ENCODE measurements at regions not wholly inside any gene's neighbourhood (a gene's known extent, or its start where the extent isn't known, plus 50 kb on each side); places are given as distances from the start of the nearest gene placed in this dataset.

DNA sequence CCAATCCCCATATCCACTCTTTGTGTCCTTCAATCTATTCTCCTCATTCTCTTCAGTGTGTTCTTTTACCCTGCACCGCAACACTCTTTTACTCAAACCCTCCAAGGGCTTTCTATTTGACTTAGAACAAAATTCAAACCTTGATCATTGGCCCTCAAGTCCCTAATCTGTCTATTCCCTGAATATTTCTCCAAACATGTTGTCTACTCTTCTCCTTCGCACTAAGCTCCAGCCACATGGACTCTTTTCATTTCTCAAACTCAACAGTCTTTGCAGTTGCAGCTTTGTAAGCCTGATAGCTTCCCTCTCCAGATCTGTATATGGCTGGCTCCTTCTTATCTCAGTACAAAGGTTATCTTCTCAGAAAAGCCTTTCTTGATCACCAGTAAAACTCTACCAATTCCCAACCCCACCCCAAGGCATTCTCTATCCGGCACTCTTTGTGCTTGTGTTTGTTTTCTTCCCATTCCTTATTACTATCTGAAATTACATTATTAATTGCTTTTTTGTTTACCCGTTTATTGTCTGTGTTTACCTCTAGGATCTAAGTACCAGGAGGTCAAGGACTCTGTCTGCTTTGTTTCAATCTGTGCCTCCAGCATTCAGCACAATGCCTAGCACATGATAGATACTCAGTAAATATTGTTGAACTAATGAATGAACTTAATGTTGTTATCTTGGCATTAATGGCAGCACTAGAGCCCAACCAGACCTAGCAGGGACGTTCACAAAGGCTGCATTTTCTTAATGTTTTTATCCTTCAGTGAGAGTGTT lies 147.4 kb downstream of the BBOX1 start:
- no peak for DNase-seq

DNA sequence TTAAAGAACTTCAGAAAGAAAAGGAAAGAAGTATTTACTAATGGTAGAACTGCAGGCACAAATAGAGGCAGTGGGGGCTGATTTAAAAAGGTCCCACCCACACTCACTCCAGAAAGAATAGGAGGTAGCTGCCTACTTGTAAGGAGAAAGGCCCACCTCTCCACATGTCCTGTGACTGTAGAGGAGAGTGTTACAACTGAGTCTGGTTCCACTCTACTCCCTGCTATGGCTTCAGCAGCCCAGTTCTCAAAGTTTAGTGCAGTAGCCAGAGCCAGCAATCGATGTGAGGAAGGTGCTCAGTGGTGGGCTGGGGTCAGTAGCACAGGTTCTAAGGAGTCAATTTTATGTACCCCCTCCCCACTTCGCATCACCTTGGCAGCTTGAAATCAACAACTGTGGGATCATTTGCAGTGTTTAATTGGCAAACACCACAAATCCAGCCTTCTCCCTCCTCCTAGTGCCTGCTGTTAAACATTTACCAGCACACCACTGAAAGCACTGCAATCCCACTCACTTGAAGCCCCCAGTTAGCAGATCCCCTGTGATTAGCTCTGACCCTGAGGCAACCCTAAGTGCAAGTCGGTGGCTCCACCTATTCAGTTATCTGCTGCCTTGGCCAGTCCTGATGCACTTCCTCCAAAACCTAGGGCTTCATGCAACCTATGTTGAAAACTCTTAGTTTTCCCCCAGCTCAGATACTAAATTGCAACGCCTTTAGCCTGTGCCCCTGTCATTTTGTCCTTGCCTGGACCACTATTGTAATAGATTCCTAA lies 146.6 kb downstream of the BBOX1 start:
- DNase-seq: no peak

DNA sequence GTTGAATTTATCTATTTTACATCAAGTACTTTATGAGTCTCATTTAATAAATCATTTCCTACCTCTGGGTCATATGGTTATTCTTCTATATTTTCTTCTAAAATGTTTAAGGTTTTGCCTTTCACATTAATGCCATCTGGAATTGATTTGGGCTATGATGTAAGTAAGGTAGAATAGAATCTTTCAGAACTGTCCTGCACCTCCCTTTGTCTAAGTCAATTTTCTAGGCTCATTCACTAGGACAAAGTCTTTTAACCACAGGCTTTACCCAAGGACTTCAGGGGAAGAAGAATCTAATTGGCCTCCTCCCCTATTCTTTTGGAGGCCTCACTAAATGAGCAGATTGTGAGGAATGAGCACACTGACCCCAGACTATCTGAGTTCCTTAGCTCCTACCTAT lies 146.0 kb downstream of the BBOX1 start:
- no peak for DNase-seq

DNA sequence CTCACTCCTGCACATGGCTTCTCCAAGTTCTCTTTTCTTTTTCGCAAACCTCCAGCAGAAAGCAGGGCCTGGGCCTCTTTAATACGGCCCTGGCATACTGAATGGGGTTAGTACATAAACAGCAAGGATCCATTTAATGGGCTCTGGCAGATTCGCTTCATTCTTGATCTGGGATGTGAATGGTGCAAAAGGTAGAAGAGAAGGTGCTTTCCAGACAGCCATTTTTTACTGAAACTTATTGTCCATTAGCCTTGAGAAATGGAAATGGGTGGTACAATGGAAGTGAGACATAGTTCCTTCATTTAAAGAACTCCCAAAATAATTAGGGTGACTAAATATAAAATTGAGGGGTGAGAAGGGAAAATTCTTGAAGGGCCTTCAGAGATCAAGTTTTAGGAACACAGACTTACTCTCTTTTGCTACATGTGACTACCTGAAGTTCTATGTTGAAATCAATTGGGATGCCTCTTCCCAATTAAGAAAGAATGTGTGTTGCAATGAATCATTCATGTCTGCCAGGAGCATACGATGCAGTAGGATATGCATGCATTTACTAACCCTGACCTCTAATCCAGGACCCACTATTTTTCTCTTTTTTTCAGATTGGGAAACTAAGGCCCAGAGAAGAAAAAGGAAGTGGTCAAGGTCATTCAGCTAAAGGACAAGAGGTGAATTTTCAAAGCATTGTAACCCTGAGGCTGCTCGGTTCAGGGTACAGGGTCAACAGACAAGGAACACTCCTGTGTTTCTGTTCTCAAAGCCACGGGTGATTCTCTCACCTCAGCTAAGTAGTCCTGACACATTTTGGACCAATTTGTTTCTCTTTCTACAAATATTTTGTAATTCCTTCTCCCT lies 144.1 kb downstream of the BBOX1 start:
- DNase-seq: no peak

DNA sequence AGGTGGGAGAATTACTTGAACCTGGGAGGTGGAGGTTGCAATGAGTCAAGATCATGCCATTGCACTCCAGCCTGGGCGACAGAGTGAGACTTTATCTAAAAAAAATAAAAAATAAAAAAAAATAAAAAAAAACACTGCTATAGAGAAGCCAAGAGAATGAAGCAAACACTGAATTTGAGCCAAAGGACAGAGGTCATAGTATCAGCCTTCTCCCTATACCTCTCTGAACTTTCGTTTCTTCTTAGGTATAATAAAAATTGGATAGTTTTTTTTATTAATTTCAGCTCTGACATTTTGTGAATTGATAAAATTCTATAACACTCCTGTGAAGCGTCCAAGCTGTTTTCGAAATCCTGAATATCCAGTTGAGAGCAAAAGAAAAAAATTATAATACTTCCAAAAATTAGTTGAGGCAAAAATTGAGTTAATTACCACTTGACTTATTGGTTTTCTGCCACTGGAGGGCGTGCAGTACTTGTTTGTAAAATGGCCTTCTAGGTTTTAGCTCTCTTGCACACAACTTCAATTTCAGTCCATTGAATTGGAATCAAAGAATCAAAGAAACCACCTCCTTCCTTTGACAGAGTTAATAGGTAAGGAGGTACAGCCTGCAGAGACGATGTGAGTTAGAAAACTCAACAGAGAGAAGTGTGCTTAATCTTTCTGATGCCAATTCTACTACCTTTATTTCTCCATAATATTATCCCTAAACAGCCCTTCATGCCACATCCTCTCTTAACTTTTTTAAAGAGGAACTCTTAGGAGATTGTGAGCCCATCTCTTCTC lies 143.2 kb downstream of the BBOX1 start:
- peak in 1 of 2 experiments; percentile 8 for DNase-seq

DNA sequence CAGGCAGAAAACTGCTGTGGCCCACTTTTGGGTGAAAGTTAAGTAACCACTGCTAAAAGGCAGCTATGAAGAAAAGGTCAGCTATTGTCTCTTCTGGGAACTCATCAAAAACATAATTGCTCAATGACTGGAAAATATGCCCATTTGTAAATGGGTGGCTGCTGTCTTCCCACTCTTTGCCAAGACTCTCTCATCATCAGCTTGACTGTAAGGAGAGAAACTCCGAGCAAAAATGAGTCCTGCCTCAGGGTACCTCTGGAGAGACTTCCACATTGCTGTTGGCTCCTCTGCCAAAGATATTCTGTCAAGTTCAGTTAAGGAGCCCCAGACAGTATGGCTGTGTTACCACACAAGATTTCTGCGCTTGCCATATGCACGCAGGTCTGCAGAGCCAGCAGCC lies 138.7 kb downstream of the BBOX1 start:
- DNase-seq: no peak

DNA sequence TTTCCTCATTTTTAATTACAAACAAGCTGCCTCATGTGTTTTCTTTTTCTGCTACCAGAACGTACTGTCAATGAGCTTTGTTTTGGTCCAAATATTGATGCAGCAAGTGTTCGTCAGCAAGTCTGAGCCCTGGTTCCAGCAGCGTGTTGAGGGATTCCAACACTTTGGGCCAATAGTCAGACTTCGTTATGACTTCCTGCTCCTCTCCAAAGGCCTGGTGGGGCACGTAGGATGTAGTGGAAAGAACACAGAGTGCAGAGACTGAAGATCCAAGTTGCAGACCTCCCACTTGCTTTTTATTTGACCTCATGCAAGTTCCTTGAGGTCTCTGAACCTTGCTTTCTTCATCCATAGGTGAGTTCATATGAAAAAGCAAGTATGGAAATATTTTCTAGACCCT lies 138.2 kb downstream of the BBOX1 start:
- DNase-seq: no peak
